ENCODE measurements at regions not wholly inside any gene's neighbourhood (a gene's known extent, or its start where the extent isn't known, plus 50 kb on each side); places are given as distances from the start of the nearest gene placed in this dataset.

GRCh38 chr13:50715402-50716146 is 127.9 kb downstream of the DLEU7 start:
- TF ChIP-seq CTCF (IDR thresholded peaks at IDR 0.05; ENCODE audit: control extremely low read depth, extremely low read depth, low read depth, missing control alignments) = no peak
- POLR2A ChIA-PET = no interaction called here
- CTCF ChIA-PET = interaction anchor here (1.3 to 1.9 kb wide), 2 partner anchors 10 to 15 kb away, joined by 6 to 7 read pairs; no protein-coding TSS in a partner anchor

GRCh38 chr13:50720861-50721671 is 122.4 kb downstream of the DLEU7 start:
- TF ChIP-seq CTCF (IDR thresholded peaks at IDR 0.05; ENCODE audit: control extremely low read depth, extremely low read depth, low read depth, missing control alignments) = no peak
- POLR2A ChIA-PET = no interaction called here
- CTCF ChIA-PET = no interaction called here
- no peak for DNase-seq (ENCODE audit: extremely low spot score)

More at GRCh38 chr13:50715402-50716146, 127.9 kb downstream of the DLEU7 start:
- no peak for DNase-seq (ENCODE audit: extremely low spot score)

GRCh38 chr13:50721672-50721992 is 121.9 kb downstream of the DLEU7 start:
- ChIA-PET CTCF (no interaction called here), POLR2A (no interaction called here)

GRCh38 chr13:50722440-50723125 is 120.9 kb downstream of the DLEU7 start:
- ChIA-PET CTCF (interaction anchor here (1.4 kb wide), 1 partner anchor 78 kb away, joined by 3 read pairs; no protein-coding TSS in a partner anchor), POLR2A (no interaction called here)
- TF ChIP-seq CTCF (IDR thresholded peaks at IDR 0.05; ENCODE audit: control extremely low read depth, extremely low read depth, low read depth, missing control alignments) = no peak
- DNase-seq (ENCODE audit: extremely low spot score) = no peak

More at GRCh38 chr13:50721672-50721992, 121.9 kb downstream of the DLEU7 start:
- no peak for DNase-seq (ENCODE audit: extremely low spot score)
- no peak for TF ChIP-seq CTCF (IDR thresholded peaks at IDR 0.05; ENCODE audit: control extremely low read depth, extremely low read depth, low read depth, missing control alignments)

- no peak for DNase-seq (ENCODE audit: extremely low spot score)
- POLR2A ChIA-PET = no interaction called here
- no peak for TF ChIP-seq CTCF (IDR thresholded peaks at IDR 0.05; ENCODE audit: control extremely low read depth, extremely low read depth, low read depth, missing control alignments)
- CTCF ChIA-PET = interaction anchor here (1.3 kb wide), 1 partner anchor 16 kb away, joined by 3 read pairs; no protein-coding TSS in a partner anchor
These were observed 119.1 kb downstream of the DLEU7 start for GRCh38 chr13:50724438-50724837.

- DNase-seq (ENCODE audit: extremely low spot score) = no peak
- POLR2A ChIA-PET = no interaction called here
- no peak for TF ChIP-seq CTCF (IDR thresholded peaks at IDR 0.05; ENCODE audit: control extremely low read depth, extremely low read depth, low read depth, missing control alignments)
- CTCF ChIA-PET = interaction anchor here (1.3 kb wide), 2 partner anchors 10 to 16 kb away, joined by 3 to 7 read pairs; no protein-coding TSS in a partner anchor
These were observed 118.6 kb downstream of the DLEU7 start for GRCh38 chr13:50724913-50725312.
